Erythroblast (primary cell): ENCODE measurements at regions not wholly inside any gene's neighbourhood (a gene's known extent, or its start where the extent isn't known, plus 50 kb on each side); places are given as distances from the start of the nearest gene placed in this dataset.
"Not testable (repeated sequence)": the region's sequence is repeated elsewhere in the genome, so short reads cannot be mapped to it uniquely, and the experiment has no call there.

Experiments
- GATA1 ChIP-seq: IDR thresholded peaks from 2 replicates; pipeline ENCODE4 v1.6.1; 2011; ENCODE audit warnings: low read depth, mild to moderate bottlenecking, control low read depth, low read length, moderate library complexity
- POLR2A ChIP-seq: IDR thresholded peaks from 2 replicates; pipeline ENCODE4 v1.6.1; 2011; ENCODE audit warnings: mild to moderate bottlenecking, low read length

- TF ChIP-seq POLR2A, GATA1: not testable (repeated sequence)
These were observed 460.0 kb downstream of the PREX1 start for GRCh38 chr20:48367541-48368358.
